GM19099 (cell line): ENCODE measurements at regions not wholly inside any gene's neighbourhood (a gene's known extent, or its start where the extent isn't known, plus 50 kb on each side); places are given as distances from the start of the nearest gene placed in this dataset.

Experiments
- POLR2A ChIP-seq: IDR thresholded peaks from 3 replicates; pipeline ENCODE4 v1.6.1; 2011; ENCODE audit warnings: low read depth; ENCODE audit not compliant: insufficient read length; ENCODE audit errors: extremely low read depth

GRCh38 chr19:28135825-28136224 lies 1077.1 kb downstream of the UQCRFS1 start:
- TF ChIP-seq POLR2A: no peak

GRCh38 chr19:28134311-28134710 lies 1078.6 kb downstream of the UQCRFS1 start:
- TF ChIP-seq POLR2A: no peak

GRCh38 chr19:28130066-28130511 lies 1082.9 kb downstream of the UQCRFS1 start:
- TF ChIP-seq POLR2A: no peak

GRCh38 chr19:28128341-28128740 lies 1084.6 kb downstream of the UQCRFS1 start:
- TF ChIP-seq POLR2A: no peak

- no peak for TF ChIP-seq POLR2A
Observed at GRCh38 chr19:28126135-28126898, 1086.6 kb downstream of the UQCRFS1 start.

GRCh38 chr19:28122734-28123133 lies 1090.2 kb downstream of the UQCRFS1 start:
- no peak for TF ChIP-seq POLR2A

- TF ChIP-seq POLR2A: no peak
Observed at GRCh38 chr19:28118235-28118634, 1094.7 kb downstream of the UQCRFS1 start.

- TF ChIP-seq POLR2A: no peak
Observed at GRCh38 chr19:28117143-28117542, 1095.8 kb downstream of the UQCRFS1 start.

- no peak for TF ChIP-seq POLR2A
Observed at GRCh38 chr19:28103921-28104320, 1109.0 kb downstream of the UQCRFS1 start.

- no peak for TF ChIP-seq POLR2A
Observed at GRCh38 chr19:28076628-28077027, 1136.3 kb downstream of the UQCRFS1 start.

GRCh38 chr19:28075229-28075628 lies 1137.7 kb downstream of the UQCRFS1 start:
- no peak for TF ChIP-seq POLR2A

GRCh38 chr19:28074773-28075172 lies 1138.2 kb downstream of the UQCRFS1 start:
- TF ChIP-seq POLR2A: no peak

GRCh38 chr19:28067882-28068281 lies 1145.1 kb downstream of the UQCRFS1 start:
- TF ChIP-seq POLR2A: no peak

- TF ChIP-seq POLR2A: no peak
Observed at GRCh38 chr19:28066988-28067387, 1146.0 kb downstream of the UQCRFS1 start.

- no peak for TF ChIP-seq POLR2A
Observed at GRCh38 chr19:28066161-28066560, 1146.8 kb downstream of the UQCRFS1 start.

GRCh38 chr19:28065026-28065425 lies 1147.9 kb downstream of the UQCRFS1 start:
- TF ChIP-seq POLR2A: no peak

GRCh38 chr19:28063702-28064101 lies 1149.2 kb downstream of the UQCRFS1 start:
- no peak for TF ChIP-seq POLR2A

- TF ChIP-seq POLR2A: no peak
Observed at GRCh38 chr19:28061111-28061510, 1151.8 kb downstream of the UQCRFS1 start.

GRCh38 chr19:28051047-28051446 lies 1161.9 kb downstream of the UQCRFS1 start:
- no peak for TF ChIP-seq POLR2A
